ENCODE measurements at regions not wholly inside any gene's neighbourhood (a gene's known extent, or its start where the extent isn't known, plus 50 kb on each side); places are given as distances from the start of the nearest gene placed in this dataset.

DNA sequence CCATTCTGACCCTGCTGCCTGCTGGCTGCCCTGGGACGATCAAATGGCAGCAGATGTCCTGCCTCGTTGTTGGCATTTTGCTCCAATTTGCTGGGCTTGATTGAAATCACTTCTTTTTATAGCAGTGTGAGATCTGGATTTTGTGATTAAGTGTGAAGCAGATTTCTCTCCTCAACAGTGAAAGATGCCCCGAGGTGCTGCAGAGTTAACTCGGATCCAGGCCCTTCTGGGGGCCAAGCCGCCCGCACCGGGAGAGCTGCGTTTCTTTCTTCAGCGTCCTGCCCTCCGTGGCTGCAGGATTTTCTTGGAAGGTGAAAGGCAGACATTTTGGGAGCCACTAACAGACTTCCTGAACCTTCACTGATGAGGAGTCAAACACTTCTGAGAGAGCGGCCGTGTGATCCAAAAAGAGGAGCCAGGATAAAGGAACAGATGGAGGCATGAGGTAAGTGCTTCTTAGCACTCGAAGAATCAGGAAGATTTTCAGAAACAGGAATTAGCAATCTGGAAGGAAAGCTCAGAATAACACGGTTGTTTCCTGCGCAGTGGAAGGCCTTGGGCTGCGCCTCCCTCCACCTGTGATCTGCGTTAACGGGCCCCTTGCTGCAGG, 139.5 kb upstream of the AFDN start:
- TF ChIP-seq, protein P1, sequence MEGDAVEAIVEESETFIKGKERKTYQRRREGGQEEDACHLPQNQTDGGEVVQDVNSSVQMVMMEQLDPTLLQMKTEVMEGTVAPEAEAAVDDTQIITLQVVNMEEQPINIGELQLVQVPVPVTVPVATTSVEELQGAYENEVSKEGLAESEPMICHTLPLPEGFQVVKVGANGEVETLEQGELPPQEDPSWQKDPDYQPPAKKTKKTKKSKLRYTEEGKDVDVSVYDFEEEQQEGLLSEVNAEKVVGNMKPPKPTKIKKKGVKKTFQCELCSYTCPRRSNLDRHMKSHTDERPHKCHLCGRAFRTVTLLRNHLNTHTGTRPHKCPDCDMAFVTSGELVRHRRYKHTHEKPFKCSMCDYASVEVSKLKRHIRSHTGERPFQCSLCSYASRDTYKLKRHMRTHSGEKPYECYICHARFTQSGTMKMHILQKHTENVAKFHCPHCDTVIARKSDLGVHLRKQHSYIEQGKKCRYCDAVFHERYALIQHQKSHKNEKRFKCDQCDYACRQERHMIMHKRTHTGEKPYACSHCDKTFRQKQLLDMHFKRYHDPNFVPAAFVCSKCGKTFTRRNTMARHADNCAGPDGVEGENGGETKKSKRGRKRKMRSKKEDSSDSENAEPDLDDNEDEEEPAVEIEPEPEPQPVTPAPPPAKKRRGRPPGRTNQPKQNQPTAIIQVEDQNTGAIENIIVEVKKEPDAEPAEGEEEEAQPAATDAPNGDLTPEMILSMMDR (IDR thresholded peaks at IDR 0.05): no peak
- TF ChIP-seq POLR2A (IDR thresholded peaks at IDR 0.05): no peak

All from adrenal gland (tissue), 5 donors.